ENCODE measurements at regions not wholly inside any gene's neighbourhood (a gene's known extent, or its start where the extent isn't known, plus 50 kb on each side); places are given as distances from the start of the nearest gene placed in this dataset.

GRCh38 chr2:16487686-16488085 lies 177.9 kb downstream of the CYRIA start:
- no peaks in the 10 kb centered on the region for H3K36me3 ChIP-seq (ENCODE audit: insufficient read depth, insufficient read length, low read length)
- no peaks in the 10 kb centered on the region for H3K27me3 ChIP-seq (ENCODE audit: insufficient read depth, insufficient read length)
- TF ChIP-seq YY1 (IDR thresholded peaks at IDR 0.05; ENCODE audit: insufficient read depth, insufficient read length) (no peak), ZNF274 (IDR thresholded peaks at IDR 0.05; ENCODE audit: low read depth, low read length) (no peak), SUZ12 (IDR thresholded peaks at IDR 0.05; ENCODE audit: extremely low read depth, insufficient read depth, insufficient read length) (no peak)
- no peaks in the 10 kb centered on the region for H3K9me3 ChIP-seq (ENCODE audit: insufficient read depth, low read length)
- no peak overlapping the region for H3K9ac ChIP-seq (ENCODE audit: insufficient read length, low read depth)
- H3K4me1 ChIP-seq (ENCODE audit: insufficient read depth, insufficient read length) = no peaks in the 10 kb centered on the region
- H3K4me3 ChIP-seq (ENCODE audit: insufficient read length, low read depth) = no peak overlapping the region
- peak; percentile 23 for DNase-seq (ENCODE audit: low read depth, low spot score)

GRCh38 chr2:16485251-16485650 lies 180.4 kb downstream of the CYRIA start:
- Histone ChIP-seq H3K4me1 (ENCODE audit: insufficient read depth, insufficient read length) (no peaks in the 10 kb centered on the region), H3K9me3 (ENCODE audit: insufficient read depth, low read length) (no peaks in the 10 kb centered on the region), H3K36me3 (ENCODE audit: insufficient read depth, insufficient read length, low read length) (no peaks in the 10 kb centered on the region), H3K9ac (ENCODE audit: insufficient read length, low read depth) (no peak overlapping the region), H3K4me3 (ENCODE audit: insufficient read length, low read depth) (no peak overlapping the region), H3K27me3 (ENCODE audit: insufficient read depth, insufficient read length) (no peaks in the 10 kb centered on the region)
- no peak for DNase-seq (ENCODE audit: low read depth, low spot score)
- TF ChIP-seq YY1 (IDR thresholded peaks at IDR 0.05; ENCODE audit: insufficient read depth, insufficient read length) (no peak), SUZ12 (IDR thresholded peaks at IDR 0.05; ENCODE audit: extremely low read depth, insufficient read depth, insufficient read length) (no peak), ZNF274 (IDR thresholded peaks at IDR 0.05; ENCODE audit: low read depth, low read length) (no peak)

GRCh38 chr2:16482460-16482859 lies 183.2 kb downstream of the CYRIA start:
- Histone ChIP-seq H3K4me1 (ENCODE audit: insufficient read depth, insufficient read length) (no peaks in the 10 kb centered on the region), H3K9me3 (ENCODE audit: insufficient read depth, low read length) (no peaks in the 10 kb centered on the region), H3K9ac (ENCODE audit: insufficient read length, low read depth) (no peak overlapping the region), H3K27me3 (ENCODE audit: insufficient read depth, insufficient read length) (no peaks in the 10 kb centered on the region), H3K4me3 (ENCODE audit: insufficient read length, low read depth) (no peak overlapping the region), H3K36me3 (ENCODE audit: insufficient read depth, insufficient read length, low read length) (no peaks in the 10 kb centered on the region)
- no peak for TF ChIP-seq ZNF274 (IDR thresholded peaks at IDR 0.05; ENCODE audit: low read depth, low read length)
- no peak for TF ChIP-seq SUZ12 (IDR thresholded peaks at IDR 0.05; ENCODE audit: extremely low read depth, insufficient read depth, insufficient read length)
- TF ChIP-seq YY1 (IDR thresholded peaks at IDR 0.05; ENCODE audit: insufficient read depth, insufficient read length) = no peak
- DNase-seq (ENCODE audit: low read depth, low spot score) = no peak

GRCh38 chr2:16481351-16481750 lies 184.3 kb downstream of the CYRIA start:
- H3K27me3 ChIP-seq (ENCODE audit: insufficient read depth, insufficient read length) = no peaks in the 10 kb centered on the region
- TF ChIP-seq YY1 (IDR thresholded peaks at IDR 0.05; ENCODE audit: insufficient read depth, insufficient read length) (no peak), SUZ12 (IDR thresholded peaks at IDR 0.05; ENCODE audit: extremely low read depth, insufficient read depth, insufficient read length) (no peak), ZNF274 (IDR thresholded peaks at IDR 0.05; ENCODE audit: low read depth, low read length) (no peak)

GRCh38 chr2:16479721-16480120 lies 185.9 kb downstream of the CYRIA start:
- H3K9me3 ChIP-seq (ENCODE audit: insufficient read depth, low read length) = no peaks in the 10 kb centered on the region
- H3K4me1 ChIP-seq (ENCODE audit: insufficient read depth, insufficient read length) = no peaks in the 10 kb centered on the region
- no peaks in the 10 kb centered on the region for H3K27me3 ChIP-seq (ENCODE audit: insufficient read depth, insufficient read length)
- DNase-seq (ENCODE audit: low read depth, low spot score) = no peak
- no peak overlapping the region for H3K9ac ChIP-seq (ENCODE audit: insufficient read length, low read depth)
- TF ChIP-seq SUZ12 (IDR thresholded peaks at IDR 0.05; ENCODE audit: extremely low read depth, insufficient read depth, insufficient read length) (no peak), YY1 (IDR thresholded peaks at IDR 0.05; ENCODE audit: insufficient read depth, insufficient read length) (no peak), ZNF274 (IDR thresholded peaks at IDR 0.05; ENCODE audit: low read depth, low read length) (no peak)
- no peak overlapping the region for H3K4me3 ChIP-seq (ENCODE audit: insufficient read length, low read depth)
- H3K36me3 ChIP-seq (ENCODE audit: insufficient read depth, insufficient read length, low read length) = no peaks in the 10 kb centered on the region

More at GRCh38 chr2:16481351-16481750, 184.3 kb downstream of the CYRIA start:
- no peak for DNase-seq (ENCODE audit: low read depth, low spot score)
- Histone ChIP-seq H3K4me3 (ENCODE audit: insufficient read length, low read depth) (no peak overlapping the region), H3K36me3 (ENCODE audit: insufficient read depth, insufficient read length, low read length) (no peaks in the 10 kb centered on the region), H3K9ac (ENCODE audit: insufficient read length, low read depth) (no peak overlapping the region), H3K9me3 (ENCODE audit: insufficient read depth, low read length) (no peaks in the 10 kb centered on the region), H3K4me1 (ENCODE audit: insufficient read depth, insufficient read length) (no peaks in the 10 kb centered on the region)

GRCh38 chr2:16478434-16479210 lies 187.0 kb downstream of the CYRIA start:
- H3K9me3 ChIP-seq (ENCODE audit: insufficient read depth, low read length) = no peaks in the 10 kb centered on the region
- no peaks in the 10 kb centered on the region for H3K36me3 ChIP-seq (ENCODE audit: insufficient read depth, insufficient read length, low read length)
- H3K4me1 ChIP-seq (ENCODE audit: insufficient read depth, insufficient read length) = no peaks in the 10 kb centered on the region
- no peak for DNase-seq (ENCODE audit: low read depth, low spot score)
- no peak overlapping the region for H3K9ac ChIP-seq (ENCODE audit: insufficient read length, low read depth)
- H3K4me3 ChIP-seq (ENCODE audit: insufficient read length, low read depth) = no peak overlapping the region
- TF ChIP-seq YY1 (IDR thresholded peaks at IDR 0.05; ENCODE audit: insufficient read depth, insufficient read length) = no peak
- TF ChIP-seq ZNF274 (IDR thresholded peaks at IDR 0.05; ENCODE audit: low read depth, low read length) = no peak
- TF ChIP-seq SUZ12 (IDR thresholded peaks at IDR 0.05; ENCODE audit: extremely low read depth, insufficient read depth, insufficient read length) = no peak
- no peaks in the 10 kb centered on the region for H3K27me3 ChIP-seq (ENCODE audit: insufficient read depth, insufficient read length)

GRCh38 chr2:16477648-16478047 lies 188.0 kb downstream of the CYRIA start:
- H3K27me3 ChIP-seq (ENCODE audit: insufficient read depth, insufficient read length) = no peaks in the 10 kb centered on the region
- DNase-seq (ENCODE audit: low read depth, low spot score) = no peak
- TF ChIP-seq YY1 (IDR thresholded peaks at IDR 0.05; ENCODE audit: insufficient read depth, insufficient read length) (no peak), ZNF274 (IDR thresholded peaks at IDR 0.05; ENCODE audit: low read depth, low read length) (no peak), SUZ12 (IDR thresholded peaks at IDR 0.05; ENCODE audit: extremely low read depth, insufficient read depth, insufficient read length) (no peak)
- no peaks in the 10 kb centered on the region for H3K9me3 ChIP-seq (ENCODE audit: insufficient read depth, low read length)
- H3K4me1 ChIP-seq (ENCODE audit: insufficient read depth, insufficient read length) = no peaks in the 10 kb centered on the region
- H3K4me3 ChIP-seq (ENCODE audit: insufficient read length, low read depth) = no peak overlapping the region
- no peaks in the 10 kb centered on the region for H3K36me3 ChIP-seq (ENCODE audit: insufficient read depth, insufficient read length, low read length)
- H3K9ac ChIP-seq (ENCODE audit: insufficient read length, low read depth) = no peak overlapping the region
